ENCODE measurements at regions not wholly inside any gene's neighbourhood (a gene's known extent, or its start where the extent isn't known, plus 50 kb on each side); places are given as distances from the start of the nearest gene placed in this dataset.

DNA sequence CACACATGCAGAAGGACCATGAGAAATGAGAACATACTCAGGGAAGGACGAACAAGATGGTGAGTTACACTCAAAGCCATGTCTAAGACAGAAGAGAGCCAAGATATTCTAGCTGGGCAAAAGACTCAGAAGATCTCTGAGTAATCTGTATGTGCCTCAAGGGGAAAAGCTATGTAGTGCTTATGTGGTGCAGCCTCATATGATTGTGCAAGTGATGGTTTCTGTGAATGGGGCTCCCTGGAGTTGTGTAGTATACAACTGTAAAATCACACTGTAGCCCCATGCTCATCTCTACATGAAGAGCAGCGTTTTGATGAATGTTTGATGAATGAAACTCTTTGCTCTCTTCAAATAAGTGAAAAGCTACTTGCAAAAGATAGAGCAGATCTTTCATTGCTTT, 57.5 kb downstream of the OSR1 start:
- in situ Hi-C loops (cut with MboI; ENCODE audit: low pct_unique_long_range_greater_than_20kb, low sequenced_read_pairs), result no loop called here
- no peak for DNase-seq

DNA sequence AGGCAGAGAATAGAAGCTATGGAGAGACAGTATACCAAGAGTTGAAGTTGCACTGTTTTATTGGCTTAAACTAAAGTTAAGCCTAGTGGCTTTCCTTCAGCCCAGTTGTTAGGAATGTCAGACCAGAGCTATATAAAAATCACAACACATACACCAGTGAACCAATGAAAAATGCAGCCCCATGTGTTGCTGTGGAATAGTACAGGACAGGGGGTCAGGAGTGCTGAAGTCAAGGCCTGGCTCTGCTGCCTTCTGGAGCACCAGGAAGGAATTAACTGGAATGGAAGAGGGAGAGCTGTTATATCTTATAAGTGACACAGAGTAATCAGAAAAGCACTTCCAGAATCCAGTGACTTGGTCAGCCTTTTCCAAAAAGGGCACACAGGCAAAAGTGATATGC, 58.9 kb downstream of the OSR1 start:
- no peak for DNase-seq
- in situ Hi-C loops (cut with MboI; ENCODE audit: low pct_unique_long_range_greater_than_20kb, low sequenced_read_pairs), result no loop called here

GRCh38 chr2:19299032-19299431, 59.4 kb downstream of the OSR1 start:
- DNase-seq, result no peak
- in situ Hi-C loops (cut with MboI; ENCODE audit: low pct_unique_long_range_greater_than_20kb, low sequenced_read_pairs), result no loop called here

GRCh38 chr2:19297716-19298115, 60.7 kb downstream of the OSR1 start:
- no peak for DNase-seq
- in situ Hi-C loops (cut with MboI; ENCODE audit: low pct_unique_long_range_greater_than_20kb, low sequenced_read_pairs), result no loop called here

- no peak for DNase-seq
- in situ Hi-C loops (cut with MboI; ENCODE audit: low pct_unique_long_range_greater_than_20kb, low sequenced_read_pairs), result no loop called here
Observed at GRCh38 chr2:19295998-19296502, 62.4 kb downstream of the OSR1 start.

- in situ Hi-C loops (cut with MboI; ENCODE audit: low pct_unique_long_range_greater_than_20kb, low sequenced_read_pairs), result no loop called here
- DNase-seq, result no peak
Observed at GRCh38 chr2:19292007-19292406, 66.4 kb downstream of the OSR1 start.

GRCh38 chr2:19288291-19288690, 70.1 kb downstream of the OSR1 start:
- in situ Hi-C loops (cut with MboI; ENCODE audit: low pct_unique_long_range_greater_than_20kb, low sequenced_read_pairs), result no loop called here
- DNase-seq, result no peak

DNA sequence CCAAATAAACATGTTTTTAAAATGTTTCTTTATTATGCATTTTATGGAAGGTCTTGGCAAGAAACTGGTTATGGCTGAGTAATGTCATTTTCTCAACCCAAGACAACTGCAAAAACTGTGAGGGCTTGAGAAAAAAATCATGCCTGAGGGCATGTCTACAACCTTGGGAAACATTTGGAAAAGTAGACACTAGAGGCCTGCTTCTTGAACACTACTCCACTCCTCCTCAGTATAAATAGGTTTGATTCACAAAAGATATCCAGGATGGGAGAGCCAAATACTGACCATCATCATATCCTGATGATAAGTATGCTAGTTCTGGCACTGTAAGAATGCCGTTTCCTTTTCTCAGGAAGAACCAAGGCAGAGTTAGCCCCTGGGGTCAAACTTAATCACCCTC, 71.1 kb downstream of the OSR1 start:
- DNase-seq, result no peak
- in situ Hi-C loops (cut with MboI; ENCODE audit: low pct_unique_long_range_greater_than_20kb, low sequenced_read_pairs), result no loop called here

DNA sequence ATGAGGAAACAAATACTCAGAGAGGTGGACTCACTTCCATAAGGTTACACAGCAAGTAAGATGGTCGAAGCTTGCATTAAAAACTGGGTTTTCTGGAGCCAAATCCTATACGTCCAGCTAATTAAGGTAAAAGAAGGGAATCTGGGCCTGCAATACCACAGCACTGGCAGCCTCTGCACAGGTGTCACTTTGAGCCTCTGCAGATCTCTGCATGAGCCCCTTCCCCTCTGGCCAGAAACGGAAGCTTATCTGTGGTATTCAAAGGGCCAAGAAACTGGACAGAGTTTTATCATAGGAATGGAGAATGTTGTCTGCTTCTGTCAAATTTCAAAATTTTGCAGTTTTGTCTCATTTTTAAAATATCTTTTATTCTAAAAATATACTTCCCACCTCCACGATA, 76.1 kb downstream of the OSR1 start:
- no peak for DNase-seq
- in situ Hi-C loops (cut with MboI; ENCODE audit: low pct_unique_long_range_greater_than_20kb, low sequenced_read_pairs), result no loop called here

DNA sequence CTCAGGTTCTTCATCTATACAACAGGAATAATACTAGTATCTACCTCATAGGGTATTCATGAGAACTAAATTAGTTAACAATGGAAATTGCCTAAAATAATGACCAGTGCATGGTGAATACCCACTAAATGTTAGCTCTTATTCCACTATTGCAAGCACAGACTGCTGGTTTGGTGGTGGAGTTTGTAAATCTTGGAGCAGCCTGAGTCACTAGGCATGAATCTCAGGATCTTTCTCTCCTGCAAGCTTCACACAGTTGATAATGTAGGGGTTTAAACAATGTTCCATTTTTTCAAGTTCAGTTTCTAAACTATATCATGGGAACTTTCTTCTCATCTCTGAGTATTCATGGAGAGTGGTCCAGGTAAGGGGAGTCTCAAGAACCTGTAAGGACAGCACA, 84.0 kb downstream of the OSR1 start:
- in situ Hi-C loops (cut with MboI; ENCODE audit: low pct_unique_long_range_greater_than_20kb, low sequenced_read_pairs), result no loop called here
- no peak for DNase-seq

DNA sequence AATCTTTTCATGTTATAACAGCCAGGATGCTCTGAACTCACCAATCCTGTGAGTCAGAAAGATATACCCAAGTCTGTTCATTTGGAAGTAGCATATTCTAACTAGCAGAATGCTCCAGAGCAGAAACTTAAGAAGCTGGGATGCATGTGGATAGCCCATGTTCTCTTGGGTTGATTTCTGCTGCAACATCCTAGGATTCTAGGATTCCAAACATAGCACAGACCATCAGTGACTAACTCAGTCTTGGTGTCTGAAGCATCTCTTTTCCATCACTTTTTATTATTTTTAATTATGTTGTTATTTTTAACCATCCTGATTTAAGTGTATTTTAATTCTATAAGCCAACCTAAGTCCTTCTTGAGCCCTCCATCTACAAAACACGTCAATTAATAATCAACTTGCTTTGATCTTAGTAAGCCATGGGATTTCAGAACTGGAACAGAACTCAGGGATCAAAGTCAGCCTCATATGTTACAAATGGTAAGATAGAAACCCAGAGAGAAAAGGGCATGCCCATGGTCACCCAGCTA, 85.4 kb downstream of the OSR1 start:
- DNase-seq, result no peak
- in situ Hi-C loops (cut with MboI; ENCODE audit: low pct_unique_long_range_greater_than_20kb, low sequenced_read_pairs), result no loop called here

GRCh38 chr2:19272039-19272438, 86.4 kb downstream of the OSR1 start:
- in situ Hi-C loops (cut with MboI; ENCODE audit: low pct_unique_long_range_greater_than_20kb, low sequenced_read_pairs), result no loop called here
- DNase-seq, result no peak

DNA sequence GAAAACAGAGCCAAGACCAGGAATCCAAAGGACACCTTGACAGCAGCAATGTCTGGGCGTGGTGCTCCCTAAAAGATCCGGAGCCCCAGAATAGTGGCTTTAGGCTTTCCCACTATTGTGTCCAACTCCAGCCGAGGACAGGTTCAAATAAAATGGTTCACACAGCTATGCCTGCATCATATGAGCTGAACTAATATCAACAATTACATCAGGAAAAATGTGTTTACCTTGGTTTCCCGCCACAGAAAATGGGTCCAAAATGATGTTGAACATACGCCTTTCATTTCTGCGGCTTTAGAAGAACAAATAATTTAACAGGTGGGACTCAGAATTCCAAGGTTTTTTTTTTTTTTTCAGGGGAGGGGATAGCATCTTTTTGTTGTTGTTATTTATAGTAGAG, 93.6 kb downstream of the OSR1 start:
- DNase-seq, result no peak
- in situ Hi-C loops (cut with MboI; ENCODE audit: low pct_unique_long_range_greater_than_20kb, low sequenced_read_pairs), result no loop called here

DNA sequence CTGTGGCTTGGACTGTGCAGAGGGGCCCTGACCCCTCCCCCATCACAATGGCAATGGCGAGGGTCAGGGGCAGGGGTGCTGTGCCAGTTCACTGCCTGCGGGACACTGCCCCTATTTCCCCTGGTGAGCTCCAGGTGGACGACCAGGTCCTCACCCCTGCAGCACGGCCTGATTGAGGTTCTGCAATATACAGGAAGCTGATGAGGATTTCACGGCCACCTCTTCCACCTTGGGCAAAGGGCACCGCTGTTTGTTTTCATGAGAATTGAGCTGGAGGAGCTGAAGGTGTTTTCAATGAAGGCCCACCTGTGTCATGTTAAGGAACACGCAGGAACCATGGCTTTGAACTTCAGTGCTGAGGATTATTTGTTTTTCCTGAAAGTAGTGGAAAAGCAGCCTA, 96.3 kb downstream of the OSR1 start:
- in situ Hi-C loops (cut with MboI; ENCODE audit: low pct_unique_long_range_greater_than_20kb, low sequenced_read_pairs), result no loop called here
- no peak for DNase-seq

DNA sequence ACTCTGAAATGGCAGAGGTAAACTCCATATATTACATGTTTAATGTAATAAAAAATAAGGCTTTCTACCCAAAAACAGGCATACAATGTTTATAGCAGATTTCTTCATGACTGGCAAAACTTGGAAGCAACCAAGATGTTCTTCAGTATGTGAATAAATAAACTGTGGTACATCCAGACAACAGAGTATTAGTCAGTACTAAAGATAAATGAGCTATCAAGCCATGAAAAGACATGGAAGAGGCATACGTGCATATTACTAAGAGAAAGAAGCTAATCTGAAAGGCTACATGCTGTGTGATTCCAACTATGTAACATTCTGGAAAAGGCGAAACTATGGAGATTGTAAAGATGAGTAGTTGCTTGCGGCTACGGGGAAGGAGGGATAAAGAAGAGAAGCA, 97.4 kb downstream of the OSR1 start:
- DNase-seq, result no peak
- in situ Hi-C loops (cut with MboI; ENCODE audit: low pct_unique_long_range_greater_than_20kb, low sequenced_read_pairs), result no loop called here

- DNase-seq, result no peak
- in situ Hi-C loops (cut with MboI; ENCODE audit: low pct_unique_long_range_greater_than_20kb, low sequenced_read_pairs), result no loop called here
Observed at GRCh38 chr2:19256121-19256601, 102.3 kb downstream of the OSR1 start.

- in situ Hi-C loops (cut with MboI; ENCODE audit: low pct_unique_long_range_greater_than_20kb, low sequenced_read_pairs), result no loop called here
- DNase-seq, result no peak
Observed at GRCh38 chr2:19255481-19255880, 102.9 kb downstream of the OSR1 start.

DNA sequence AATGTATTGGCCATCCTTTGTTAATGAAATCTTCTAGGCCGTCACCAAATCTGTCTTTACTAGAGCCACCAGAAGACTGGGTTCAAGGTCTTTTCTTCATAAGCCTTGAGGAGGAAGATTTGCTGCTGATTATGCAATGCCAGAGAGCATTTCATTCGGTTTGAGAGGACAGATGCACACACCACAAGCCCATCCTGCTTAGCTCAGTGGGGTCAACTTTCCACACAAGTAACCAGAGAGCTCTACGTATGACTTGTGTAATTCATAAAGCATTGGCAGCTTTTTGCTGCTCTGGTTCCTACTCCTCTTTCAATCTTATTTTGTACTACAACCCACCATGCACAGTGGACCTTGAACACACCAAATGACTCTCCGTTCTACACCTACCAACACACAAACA, 106.9 kb downstream of the OSR1 start:
- DNase-seq, result no peak
- in situ Hi-C loops (cut with MboI; ENCODE audit: low pct_unique_long_range_greater_than_20kb, low sequenced_read_pairs), result no loop called here

- no peak for DNase-seq
- in situ Hi-C loops (cut with MboI; ENCODE audit: low pct_unique_long_range_greater_than_20kb, low sequenced_read_pairs), result no loop called here
Observed at GRCh38 chr2:19250906-19251305, 107.5 kb downstream of the OSR1 start.

GRCh38 chr2:19247186-19247585, 111.2 kb downstream of the OSR1 start:
- in situ Hi-C loops (cut with MboI; ENCODE audit: low pct_unique_long_range_greater_than_20kb, low sequenced_read_pairs), result no loop called here
- no peak for DNase-seq

DNA sequence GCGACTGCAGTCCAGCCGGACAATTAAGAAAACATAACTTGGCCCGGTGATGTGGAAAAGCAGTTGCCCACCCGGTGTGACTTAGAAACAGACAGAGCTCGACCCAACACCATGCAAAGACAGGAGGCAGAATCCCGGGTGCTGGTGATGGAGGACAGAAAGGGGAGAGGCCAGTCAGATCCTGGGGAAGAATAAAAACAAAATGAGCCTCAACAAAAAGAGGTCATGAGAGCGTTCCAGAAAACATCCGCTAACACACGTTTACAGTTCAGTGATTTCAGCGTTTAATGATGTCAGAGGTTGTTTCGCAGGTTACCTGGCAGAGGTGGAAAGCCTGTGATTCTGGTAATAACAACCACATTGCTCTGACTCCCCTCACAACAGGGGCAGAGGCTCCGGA, 111.9 kb downstream of the OSR1 start:
- in situ Hi-C loops (cut with MboI; ENCODE audit: low pct_unique_long_range_greater_than_20kb, low sequenced_read_pairs), result no loop called here

More for the DNA sequence above, 111.9 kb downstream of the OSR1 start:
- no peak for DNase-seq

All from KBM-7 (cell line).